Activated CD4-positive, alpha-beta T cell treated with anti-CD3 and anti-CD28 coated beads, Interleukin-10, Interleukin-2, amounts not matched to agents 100 ng/mL and 50 ng/mL, durations not matched to agents 16 hours and 8 hours (primary cell): ENCODE measurements at regions not wholly inside any gene's neighbourhood (a gene's known extent, or its start where the extent isn't known, plus 50 kb on each side); places are given as distances from the start of the nearest gene placed in this dataset.

ENCODE experiments used
- DNase-seq: peaks from one replicate; pipeline ENCODE4 v3.0.0-alpha.2; 2020

DNA sequence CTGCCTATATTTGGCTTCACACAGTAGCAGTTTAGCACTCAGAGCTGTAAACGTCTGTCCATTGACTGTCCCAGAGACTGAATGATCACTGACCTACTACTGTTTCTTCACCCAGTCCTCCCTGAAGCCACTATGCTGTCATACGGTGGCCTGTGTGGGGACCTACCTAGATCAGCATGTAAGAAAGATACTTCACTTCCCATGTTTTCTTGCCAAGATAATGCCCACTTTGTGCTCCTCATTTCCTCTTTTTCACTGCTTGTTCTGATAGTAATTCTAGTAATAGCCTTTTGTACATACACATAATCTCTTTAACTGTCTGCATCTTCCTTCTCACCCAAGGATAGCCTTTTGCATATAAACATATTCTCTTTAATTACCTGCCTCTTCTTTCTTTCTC lies 109.9 kb upstream of the TIAM2 start:
- no peak for DNase-seq

DNA sequence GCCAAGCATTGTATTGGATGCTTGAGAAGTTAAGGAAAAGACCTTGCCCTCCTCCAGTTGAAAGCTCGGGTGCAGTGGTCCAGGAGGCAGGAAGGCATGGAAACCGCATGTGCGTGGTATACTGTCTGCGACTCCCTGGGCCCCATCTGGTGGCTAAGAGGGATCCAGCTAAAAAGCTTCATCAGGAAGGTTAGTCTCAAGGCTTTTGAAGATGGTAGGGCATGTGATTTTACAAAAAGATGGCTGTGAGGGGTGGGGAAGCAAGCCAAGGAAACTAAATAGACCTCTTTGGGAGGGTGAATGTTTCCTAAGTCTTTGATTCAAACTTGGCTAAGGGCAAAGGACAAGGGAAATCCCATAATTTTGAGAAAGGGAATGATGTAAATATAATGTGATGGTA lies 109.1 kb upstream of the TIAM2 start:
- no peak for DNase-seq

DNA sequence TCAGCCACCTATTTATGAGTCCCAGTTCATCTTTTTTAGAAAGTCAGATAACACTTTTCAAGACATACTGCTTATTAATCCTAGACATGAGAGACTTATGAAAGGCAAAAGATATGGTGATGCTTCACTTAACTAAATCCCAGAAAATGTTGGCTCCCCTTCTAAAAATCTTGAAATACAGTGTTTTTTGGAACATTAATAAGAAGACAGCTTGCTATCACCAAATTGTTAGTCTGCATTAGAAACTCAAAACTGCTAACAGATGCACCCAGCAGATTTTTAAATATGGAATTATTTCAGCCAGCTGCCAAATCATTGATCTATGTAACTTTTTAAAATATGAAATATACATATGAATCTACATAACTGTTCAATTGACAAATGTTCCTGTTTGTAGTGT lies 108.6 kb upstream of the TIAM2 start:
- DNase-seq = no peak

DNA sequence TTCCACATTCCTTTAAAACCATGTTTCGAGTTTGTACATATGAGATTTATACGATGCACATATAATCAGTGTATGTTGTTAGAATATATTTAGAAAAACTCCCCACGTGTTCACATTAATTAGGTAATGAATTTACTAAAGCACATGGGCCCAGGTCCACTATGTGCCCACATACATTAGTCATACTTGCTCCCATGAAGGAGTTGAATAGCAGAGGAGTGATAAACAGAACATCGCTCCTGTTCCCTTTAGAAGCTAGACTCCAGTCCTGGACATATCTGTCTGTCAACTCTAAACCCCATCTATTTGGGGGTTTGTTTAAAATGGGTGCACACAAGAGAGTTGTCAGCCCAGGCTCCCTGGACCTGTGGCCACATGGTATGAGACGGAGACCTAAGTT lies 108.1 kb upstream of the TIAM2 start:
- DNase-seq = no peak

DNA sequence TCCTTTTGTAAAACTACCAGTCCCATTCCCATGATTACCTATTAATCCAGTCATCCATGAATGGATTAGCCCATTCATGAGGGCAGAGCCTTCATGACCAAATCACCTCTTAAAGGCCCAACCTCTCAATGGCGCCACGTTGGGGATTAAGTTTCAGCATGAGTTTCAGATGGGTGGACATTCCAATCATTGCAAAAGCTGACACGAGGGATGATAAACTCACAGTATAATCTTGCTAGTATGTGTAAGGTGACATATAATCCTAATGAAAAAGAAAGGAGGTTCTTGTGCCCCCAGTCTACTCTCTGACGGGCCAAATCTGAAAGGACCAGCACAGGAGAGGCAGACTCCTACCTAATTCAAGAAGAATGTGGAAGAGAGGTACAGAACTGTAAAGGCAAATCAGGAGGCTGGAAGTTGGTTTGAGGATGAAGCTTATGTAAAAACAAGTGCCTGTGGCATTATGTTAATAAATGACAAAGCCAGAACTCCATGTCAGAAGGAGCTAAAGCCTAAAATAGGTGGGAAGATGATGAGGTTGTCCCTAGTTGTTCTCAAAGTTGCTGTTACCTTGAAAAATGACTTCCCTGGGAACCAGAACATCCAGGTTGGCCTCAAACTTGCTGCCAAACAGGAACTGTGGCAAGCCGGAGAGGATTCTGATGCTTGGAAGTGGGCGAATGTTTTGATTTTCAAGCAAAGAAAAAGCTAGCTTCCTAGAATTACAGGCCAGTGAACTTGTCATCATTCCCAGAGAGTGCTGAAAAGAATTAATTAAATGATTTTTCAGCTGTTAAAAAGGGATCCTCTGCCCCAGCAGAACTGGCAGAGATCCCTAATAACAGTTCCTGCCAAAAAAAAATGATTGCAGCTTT lies 106.5 kb upstream of the TIAM2 start:
- no peak for DNase-seq

DNA sequence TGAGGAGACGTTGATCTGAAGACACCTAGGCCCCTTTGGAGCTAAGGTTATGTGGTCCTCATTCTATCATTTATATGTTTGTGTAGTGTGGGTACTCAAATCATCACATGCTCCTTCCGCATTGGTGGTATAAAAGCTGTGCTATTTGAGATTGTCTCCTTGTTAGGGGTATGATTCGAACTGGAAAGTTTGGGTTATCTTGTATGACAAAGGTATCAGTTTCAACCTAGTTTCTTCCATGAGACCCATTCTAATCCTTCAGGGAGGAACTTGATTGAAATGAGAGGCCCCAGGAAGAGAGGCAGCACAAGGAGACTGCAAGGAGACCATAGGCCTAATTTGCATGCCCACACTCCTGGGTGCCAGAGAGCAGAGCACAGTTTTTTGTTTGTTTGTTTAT lies 104.2 kb upstream of the TIAM2 start:
- no peak for DNase-seq

DNA sequence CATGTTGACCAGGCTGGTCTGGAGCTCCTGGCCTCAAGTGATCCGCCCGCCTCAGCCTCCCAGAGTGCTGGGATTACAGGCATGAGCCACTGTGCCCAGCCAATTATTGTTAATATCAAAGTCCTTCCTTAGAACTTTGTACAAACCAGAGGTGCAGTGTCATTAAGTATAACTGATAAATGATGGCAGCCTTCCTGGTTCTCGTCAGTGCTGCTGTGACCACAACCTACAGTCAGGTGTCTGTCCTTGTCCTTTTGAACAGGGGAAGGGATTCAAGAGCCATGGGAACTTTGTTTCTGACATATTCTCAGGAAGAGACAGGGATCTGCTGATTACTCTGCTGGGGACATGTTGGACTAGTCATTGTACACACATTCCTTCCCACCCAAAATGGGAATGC lies 103.2 kb upstream of the TIAM2 start:
- no peak for DNase-seq

DNA sequence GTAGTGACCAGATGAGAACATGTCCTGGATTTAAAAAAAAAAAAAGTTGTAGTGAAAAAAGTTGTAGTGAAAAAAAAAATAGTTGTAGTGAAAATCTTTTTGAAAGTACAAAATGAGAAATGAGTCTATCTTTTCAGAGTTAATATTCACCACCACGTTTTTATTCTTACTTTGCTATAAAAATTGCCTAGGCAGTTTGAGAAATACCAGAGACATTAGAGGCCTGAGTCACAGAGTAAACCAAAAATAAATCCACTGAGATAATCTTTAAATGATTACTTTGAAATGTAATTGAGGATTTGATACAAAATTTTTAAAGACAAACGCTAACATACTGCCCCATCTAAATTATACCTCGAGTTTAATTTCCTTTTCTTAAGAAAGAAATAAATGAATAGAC lies 101.2 kb upstream of the TIAM2 start:
- no peak for DNase-seq

DNA sequence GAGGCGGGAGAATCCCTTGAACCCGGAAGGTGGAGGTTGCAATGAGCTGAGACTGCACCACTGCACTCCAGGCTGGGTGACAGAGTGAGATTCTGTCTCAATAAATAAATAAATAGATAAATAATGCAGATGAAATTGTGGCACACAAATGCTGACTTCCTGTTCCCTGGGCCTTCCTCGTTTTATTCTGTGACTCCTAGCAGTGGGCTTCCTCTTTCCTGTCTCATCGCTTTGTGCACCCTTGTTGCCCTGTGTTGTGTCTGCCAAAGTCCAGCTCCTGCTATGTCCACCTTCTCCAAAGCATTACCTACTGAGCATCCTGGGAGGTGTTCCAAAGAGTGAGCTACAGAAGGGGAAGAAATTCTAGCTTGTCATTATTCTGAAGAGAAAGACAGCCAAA lies 100.2 kb upstream of the TIAM2 start:
- DNase-seq = no peak

DNA sequence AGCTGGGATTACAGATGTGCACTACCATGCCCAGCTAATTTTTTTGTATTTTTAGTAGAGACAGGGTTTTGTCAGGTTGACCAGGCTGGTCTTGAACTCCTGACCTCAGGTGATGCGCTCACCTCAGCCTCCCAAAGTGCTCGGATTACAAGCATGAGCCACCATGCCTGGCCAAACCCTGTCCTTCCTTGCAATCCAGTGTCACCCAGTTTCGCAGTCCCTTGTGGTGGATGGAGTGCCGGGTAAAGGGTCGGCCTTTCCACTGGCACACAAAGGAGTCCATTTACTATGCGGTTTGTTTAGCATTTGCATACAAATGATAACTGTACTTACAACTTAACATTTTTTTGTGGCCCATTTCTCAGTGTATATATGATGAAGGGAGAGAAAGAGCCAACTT lies 99.3 kb upstream of the TIAM2 start:
- no peak for DNase-seq

DNA sequence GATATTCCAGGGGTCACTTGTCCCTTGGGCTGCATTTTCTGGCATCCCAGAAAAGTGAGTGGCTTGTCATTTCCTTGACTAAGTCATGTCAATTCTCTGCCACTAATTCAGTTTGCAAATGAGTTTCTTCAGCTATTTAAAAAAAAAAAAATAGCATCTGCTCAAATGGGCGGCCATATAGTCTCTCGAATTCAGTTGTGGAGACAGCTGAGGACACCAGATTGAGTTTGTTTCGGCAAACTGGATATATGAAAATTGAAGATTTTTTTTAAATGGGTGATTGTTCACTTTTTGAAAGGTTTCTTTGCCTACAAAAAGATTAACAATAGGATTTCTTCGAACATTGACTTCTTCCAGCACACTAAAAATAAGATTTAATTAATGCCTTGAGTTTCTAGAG lies 96.3 kb upstream of the TIAM2 start:
- DNase-seq = no peak

DNA sequence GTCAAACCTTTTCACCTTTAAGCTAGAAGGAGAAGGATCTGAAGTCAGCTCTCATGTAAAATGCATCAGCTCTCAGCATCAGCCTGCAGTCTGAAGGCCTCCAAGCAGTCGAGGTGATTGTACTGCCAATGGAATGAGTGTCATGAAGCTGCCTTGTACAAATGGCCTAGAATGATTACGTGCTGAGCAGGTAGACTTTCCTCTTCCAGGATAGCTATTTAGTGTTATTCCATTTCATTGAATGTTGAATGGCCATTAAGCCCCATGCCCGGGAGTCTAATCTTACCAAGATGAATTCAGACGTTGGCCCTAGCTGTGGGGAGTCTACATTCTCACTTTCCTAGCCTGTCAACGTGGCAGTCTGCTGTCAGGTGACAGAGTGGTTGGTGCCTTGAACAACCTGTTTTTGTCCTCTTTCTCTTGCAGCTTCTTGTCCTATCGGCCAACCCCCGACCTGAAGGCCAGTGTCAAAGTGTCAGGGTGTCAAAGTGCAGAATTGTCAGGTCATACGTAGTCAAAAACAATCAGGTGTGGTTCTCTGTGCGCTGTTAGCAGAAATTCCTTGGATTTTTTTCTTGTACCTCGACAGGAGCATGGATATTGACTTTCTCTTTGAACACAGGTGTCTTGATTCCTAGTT lies 95.2 kb upstream of the TIAM2 start:
- no peak for DNase-seq

DNA sequence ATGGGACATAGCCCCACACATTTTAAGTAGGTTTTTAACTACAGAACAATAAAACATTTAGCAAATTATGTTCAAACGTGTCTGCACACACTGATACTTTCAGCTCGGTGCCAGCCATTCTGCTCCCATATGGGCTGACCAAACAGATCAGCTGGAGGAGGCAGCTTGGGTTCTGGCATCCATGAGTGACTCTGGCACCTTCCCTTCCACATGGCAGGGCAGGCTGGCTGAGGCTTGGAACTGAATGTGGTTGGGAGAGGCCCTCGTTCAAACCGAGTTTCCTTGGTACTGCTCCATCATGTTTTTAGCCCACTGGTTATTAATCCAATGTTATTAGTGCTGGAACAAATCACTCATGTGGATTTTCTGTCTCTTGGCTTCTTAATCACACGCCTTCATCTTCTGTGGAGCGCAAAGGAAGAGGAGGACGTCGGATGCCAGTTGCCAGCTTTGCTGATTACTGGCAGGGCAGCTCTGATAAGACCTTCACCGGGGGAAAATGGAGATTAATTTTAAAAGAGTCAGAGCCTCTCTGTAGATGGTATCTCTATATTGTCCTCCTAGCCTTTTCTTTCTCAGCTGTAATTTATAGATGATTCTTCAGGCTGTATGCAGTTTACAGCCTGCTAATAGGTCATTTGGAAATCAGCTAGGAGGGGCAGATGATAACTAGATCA lies 93.1 kb upstream of the TIAM2 start:
- DNase-seq = no peak

DNA sequence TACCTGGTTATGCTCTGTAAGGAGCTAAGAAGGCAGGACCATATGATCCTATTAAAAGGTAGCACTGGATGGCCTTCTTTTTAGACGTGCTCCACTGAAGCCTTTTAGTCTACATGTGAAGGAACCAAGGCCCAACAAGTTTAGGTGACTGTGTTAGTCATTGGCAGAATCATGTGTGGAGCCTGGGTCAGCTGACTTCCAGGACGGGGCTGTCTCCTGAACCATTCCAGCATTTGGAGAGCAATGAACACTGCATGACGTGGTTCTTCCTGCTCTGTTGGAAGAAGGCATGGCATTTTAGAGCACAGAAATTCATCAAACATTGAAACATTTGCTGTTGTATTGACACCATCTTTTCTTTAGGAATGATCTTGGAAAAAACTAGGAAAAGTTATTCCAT lies 87.8 kb upstream of the TIAM2 start:
- no peak for DNase-seq

DNA sequence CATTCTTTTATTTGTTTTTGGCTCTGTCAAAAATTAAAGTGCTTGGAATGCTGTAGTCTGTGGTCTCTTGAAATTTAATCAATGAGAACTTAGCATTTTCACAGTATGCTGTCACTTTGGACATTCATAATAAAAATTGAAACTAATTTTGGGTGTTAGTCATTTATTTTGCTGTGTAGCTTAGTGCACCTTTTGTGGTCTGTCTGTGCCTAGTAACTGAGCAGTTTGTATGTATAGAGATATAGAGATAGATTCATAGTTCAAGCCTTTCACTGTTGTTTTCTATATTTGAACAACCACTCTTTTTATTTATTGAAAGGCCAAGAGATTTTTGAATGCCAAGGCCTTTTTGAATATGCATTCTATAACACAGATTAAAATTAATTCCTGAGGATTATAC lies 86.4 kb upstream of the TIAM2 start:
- DNase-seq = peak; percentile 29

DNA sequence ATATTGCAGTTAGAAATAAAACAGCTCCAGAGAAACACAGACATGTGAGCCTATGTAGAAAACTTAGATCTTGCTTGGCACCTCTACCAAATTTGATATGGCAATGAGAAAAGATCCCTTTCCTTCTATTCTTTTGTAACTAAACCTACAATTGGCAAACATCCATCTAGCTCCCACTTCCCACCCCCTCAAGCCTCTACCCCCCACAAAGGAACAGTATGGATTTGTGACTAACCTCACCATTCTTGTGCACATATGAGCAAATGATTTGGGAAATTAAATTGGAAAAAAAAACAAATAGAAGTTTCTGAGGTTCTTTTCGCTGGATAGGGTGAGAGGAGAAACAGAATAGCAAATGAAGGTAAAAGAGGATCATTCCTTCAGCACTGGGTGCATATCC lies 85.8 kb upstream of the TIAM2 start:
- no peak for DNase-seq

DNA sequence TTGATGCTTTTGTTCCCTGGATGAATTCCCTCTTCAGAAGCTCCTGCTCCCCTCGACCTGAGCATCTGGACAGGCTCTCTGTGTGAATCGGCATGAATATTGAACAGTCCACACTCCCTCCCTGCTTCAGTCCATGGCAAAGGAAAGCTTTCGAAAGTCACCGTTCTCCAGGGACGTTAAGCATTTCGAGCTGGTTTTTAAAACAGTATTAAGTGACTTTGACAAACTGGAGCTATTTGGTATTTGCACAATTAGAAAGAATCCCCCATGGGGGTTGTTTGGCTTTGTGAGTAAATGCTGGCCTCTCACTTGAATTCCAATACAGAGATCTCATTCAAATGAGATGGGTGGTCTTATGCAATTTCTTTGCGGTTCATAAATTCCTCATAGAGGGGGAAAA lies 85.3 kb upstream of the TIAM2 start:
- no peak for DNase-seq

DNA sequence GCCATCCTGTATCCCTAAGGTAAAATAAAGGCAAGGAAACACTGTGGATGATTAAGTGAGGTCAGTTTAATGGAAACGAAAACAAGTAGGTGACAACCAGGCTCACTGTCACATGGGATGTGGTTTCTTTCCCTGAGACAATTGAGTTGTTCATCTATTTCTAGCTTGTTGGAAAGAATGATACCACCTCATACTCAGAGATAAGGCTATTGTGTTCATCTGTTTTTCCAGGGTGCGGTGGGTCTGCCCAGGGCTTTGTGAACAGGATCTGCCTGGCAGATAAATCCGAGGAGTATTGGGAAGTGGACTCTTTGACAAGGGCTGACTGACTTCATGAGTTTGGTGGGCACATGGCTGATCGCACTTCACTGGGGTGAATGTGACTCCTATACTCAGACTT lies 80.8 kb upstream of the TIAM2 start:
- DNase-seq = no peak

DNA sequence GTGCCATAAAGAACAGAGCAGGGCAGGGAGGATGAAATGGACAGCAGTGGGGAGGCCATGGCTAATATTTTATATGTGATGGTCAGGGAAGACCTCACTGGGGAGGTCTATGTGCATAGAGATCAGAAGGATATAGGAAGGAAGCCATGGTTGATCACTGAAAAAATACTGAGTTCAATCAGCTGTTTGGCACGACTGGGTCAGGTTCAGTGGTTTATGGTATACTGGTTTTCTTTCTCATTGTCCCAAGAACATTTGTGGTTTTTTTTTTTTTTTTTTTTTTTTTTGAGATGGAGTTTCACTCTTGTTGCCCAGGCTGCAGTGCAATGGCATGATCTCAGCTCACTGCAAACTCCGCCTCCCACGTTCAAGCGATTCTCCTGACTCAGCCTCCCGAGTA lies 78.3 kb upstream of the TIAM2 start:
- no peak for DNase-seq

DNA sequence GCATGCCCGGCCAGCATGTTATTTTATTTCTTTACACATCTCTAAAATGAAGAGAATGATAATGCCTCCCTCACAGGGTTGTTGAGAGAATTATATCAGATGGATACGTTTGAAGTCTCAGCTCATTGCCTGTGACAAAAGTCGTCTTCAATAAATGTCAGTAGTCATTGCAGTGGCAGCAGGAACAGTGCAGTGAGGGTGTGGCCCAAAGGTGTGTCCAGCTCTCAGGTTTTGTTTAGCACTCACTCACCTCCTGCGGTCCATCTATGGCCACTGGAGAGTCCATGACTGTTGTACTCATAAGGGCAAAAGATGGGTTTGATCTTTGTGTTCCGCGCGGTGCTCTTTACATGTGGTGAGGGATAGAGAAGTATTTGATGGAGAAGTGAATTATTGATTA lies 77.2 kb upstream of the TIAM2 start:
- DNase-seq = no peak

DNA sequence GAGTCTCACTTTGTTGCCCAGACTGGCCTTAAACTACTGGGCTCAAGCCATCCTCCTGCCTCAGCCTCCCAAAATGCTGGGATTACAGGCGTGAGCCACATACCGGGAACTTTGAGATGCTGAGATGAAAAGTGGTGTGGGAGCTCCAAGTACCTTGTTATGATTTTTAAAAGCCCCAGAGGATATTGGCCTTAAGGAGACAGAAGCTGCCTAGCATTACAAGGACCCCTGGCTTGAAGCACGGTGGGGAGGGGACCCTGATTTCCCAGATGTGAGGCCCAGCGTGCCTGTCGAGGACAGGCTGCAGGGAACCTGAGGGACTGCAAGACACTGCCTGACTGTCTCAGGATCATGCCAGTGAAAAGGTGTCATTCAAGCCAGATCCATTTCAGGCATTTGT lies 75.3 kb upstream of the TIAM2 start:
- no peak for DNase-seq

DNA sequence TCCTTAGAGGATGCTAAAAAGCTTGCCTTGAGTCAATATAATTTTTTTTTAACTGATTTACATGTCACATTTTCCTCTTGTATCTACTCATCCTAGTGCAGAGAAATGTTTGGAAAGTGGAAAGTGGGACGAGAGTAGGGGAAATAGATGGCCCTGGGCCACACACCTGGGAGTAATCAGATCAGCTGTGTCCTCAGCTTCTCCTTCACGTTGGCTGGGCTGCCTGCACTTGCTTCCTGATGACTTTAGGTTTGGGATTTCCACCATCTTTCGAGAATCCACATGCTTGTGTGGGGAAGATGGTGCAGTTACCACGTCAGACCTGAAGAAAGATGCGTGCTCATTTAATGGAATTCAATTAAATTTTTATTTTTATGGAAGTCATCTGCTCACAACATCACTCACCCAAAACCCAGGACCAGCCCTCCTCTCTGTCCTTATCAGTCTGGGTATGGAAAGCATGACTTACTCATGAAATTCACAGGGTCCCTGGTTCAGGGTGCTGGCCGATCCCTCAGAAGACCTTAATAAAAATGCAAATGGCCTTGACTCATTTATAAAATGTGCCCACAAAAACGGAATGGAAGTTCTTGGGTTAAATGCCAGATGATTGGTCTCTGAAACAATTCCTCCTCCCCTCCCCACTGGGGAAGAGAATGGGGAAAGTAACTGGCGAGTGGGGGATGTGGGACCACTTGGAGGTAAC lies 74.5 kb upstream of the TIAM2 start:
- DNase-seq = no peak

DNA sequence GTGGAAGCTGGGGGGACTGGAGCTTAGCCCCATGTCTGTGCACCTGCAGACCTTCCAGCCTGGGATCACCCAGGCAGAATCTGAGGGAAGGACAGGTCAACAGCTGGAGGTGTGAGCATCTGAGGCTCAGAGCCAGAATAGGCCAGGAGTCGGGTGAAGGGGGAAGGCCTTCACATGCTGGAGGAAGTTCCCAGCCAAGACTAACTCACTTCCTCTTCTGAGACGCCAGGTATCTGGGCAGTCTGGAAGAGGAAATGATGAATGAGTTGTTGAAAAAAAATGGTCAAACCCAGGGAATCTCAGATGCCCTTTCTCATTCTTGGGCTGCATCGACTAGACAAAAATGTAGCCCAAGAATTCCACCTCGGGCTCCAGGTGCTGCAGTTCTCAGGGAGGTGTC lies 73.6 kb upstream of the TIAM2 start:
- no peak for DNase-seq
